Liver (tissue), 8 donors: ENCODE measurements at regions not wholly inside any gene's neighbourhood (a gene's known extent, or its start where the extent isn't known, plus 50 kb on each side); places are given as distances from the start of the nearest gene placed in this dataset.

Experiments
- DNase-seq: peaks from one replicate; pipeline ENCODE4 v3.0.0-alpha.2; 2017; ENCODE audit warnings: low spot score
- H3K27ac ChIP-seq, 2 donors: one replicate each; pipeline ENCODE4 v1.7.0; 2013; ENCODE audit warnings: inconsistent platforms in 2 of 2, low read length in 2 of 2, control low read depth in 1 of 2, low read depth in 1 of 2, mild to moderate bottlenecking in 1 of 2
- H3K27me3 ChIP-seq, 4 donors: one replicate each; pipeline versions ENCODE4 v1.6.1 to v1.7.0; 2013; ENCODE audit warnings: low read length in 3 of 4, inconsistent platforms in 1 of 4, mild to moderate bottlenecking in 1 of 4, moderate library complexity in 1 of 4; ENCODE audit not compliant: control insufficient read depth in 4 of 4, insufficient read depth in 4 of 4
- H3K36me3 ChIP-seq, 4 donors: one replicate each; pipeline versions ENCODE4 v1.6.1 to v1.7.0; 2013; ENCODE audit warnings: low read length in 3 of 4, mild to moderate bottlenecking in 3 of 4, low read depth in 1 of 4, moderate library complexity in 1 of 4; ENCODE audit not compliant: control insufficient read depth in 4 of 4, insufficient read depth in 3 of 4
- H3K4me1 ChIP-seq, 4 donors: one replicate each; pipeline versions ENCODE4 v1.6.1 to v1.7.0; 2013; ENCODE audit warnings: low read length in 3 of 4, mild to moderate bottlenecking in 3 of 4, moderate library complexity in 1 of 4; ENCODE audit not compliant: control insufficient read depth in 4 of 4, insufficient read depth in 4 of 4
- H3K4me3 ChIP-seq, 3 donors: one replicate each; pipeline versions ENCODE4 v1.6.1 to v1.7.0; 2013; ENCODE audit warnings: low read length in 3 of 3, control low read depth in 1 of 3, low read depth in 1 of 3, mild to moderate bottlenecking in 1 of 3
- H3K9ac ChIP-seq, 2 donors: one replicate each; pipeline ENCODE4 v1.7.0; 2013; ENCODE audit warnings: low read length in 2 of 2, mild to moderate bottlenecking in 2 of 2, moderate library complexity in 2 of 2, control low read depth in 1 of 2, low read depth in 1 of 2
- H3K9me3 ChIP-seq, 4 donors: one replicate each; pipeline versions ENCODE4 v1.6.1 to v1.7.0; 2013; ENCODE audit warnings: low read length in 3 of 4; ENCODE audit not compliant: control insufficient read depth in 4 of 4
- EGR1 ChIP-seq, 2 donors: IDR thresholded peaks; 2 replicates each; pipeline ENCODE4 v1.6.1; 2016 to 2018; ENCODE audit warnings: antibody characterized with exemption in 2 of 2, low read depth in 2 of 2
- FOXA1 ChIP-seq: IDR thresholded peaks from 2 replicates; pipeline ENCODE4 v1.6.1; 2016; ENCODE audit warnings: antibody characterized with exemption
- FOXA2 ChIP-seq: IDR thresholded peaks from 2 replicates; pipeline ENCODE4 v1.6.1; 2016; ENCODE audit warnings: antibody characterized with exemption
- GABPA ChIP-seq, 2 donors: IDR thresholded peaks in 1 of 2; conservative IDR thresholded peaks in 1 of 2; 2 replicates each; pipeline ENCODE4 v1.6.1; 2016; ENCODE audit warnings: antibody characterized with exemption in 2 of 2, mild to moderate bottlenecking in 1 of 2, moderate library complexity in 1 of 2
- HNF4A ChIP-seq, 2 donors: conservative IDR thresholded peaks; 2 replicates each; pipeline ENCODE4 v1.6.1; 2016; ENCODE audit warnings: antibody characterized with exemption in 2 of 2, mild to moderate bottlenecking in 2 of 2
- HNF4G ChIP-seq: IDR thresholded peaks from 2 replicates; pipeline ENCODE4 v1.6.1; 2016; ENCODE audit warnings: antibody characterized with exemption
- JUND ChIP-seq, 2 donors: IDR thresholded peaks; 2 replicates each; pipeline ENCODE4 v1.6.1; 2016; ENCODE audit warnings: antibody characterized with exemption in 2 of 2
- NR2F2 ChIP-seq: IDR thresholded peaks from 2 replicates; pipeline ENCODE4 v1.6.1; 2016; ENCODE audit warnings: antibody characterized with exemption
- RAD21 ChIP-seq, 2 donors: IDR thresholded peaks; 2 replicates each; pipeline ENCODE4 v1.6.1; 2016; ENCODE audit warnings: antibody characterized with exemption in 2 of 2, mild to moderate bottlenecking in 2 of 2
- RXRA ChIP-seq, 2 donors: IDR thresholded peaks; 2 replicates each; pipeline ENCODE4 v1.6.1; 2017 to 2018; ENCODE audit warnings: antibody characterized with exemption in 2 of 2, mild to moderate bottlenecking in 1 of 2
- SP1 ChIP-seq: IDR thresholded peaks from 2 replicates; pipeline ENCODE4 v1.6.1; 2018; ENCODE audit warnings: antibody characterized with exemption, mild to moderate bottlenecking
- TAF1 ChIP-seq: conservative IDR thresholded peaks from 2 replicates; pipeline ENCODE4 v1.6.1; 2016; ENCODE audit warnings: antibody characterized with exemption, mild to moderate bottlenecking
- WGBS: extraction: QIAGEN DNeasy Blood & Tissue Kit; methylation state at CpG from one replicate; pipeline ENCODE4 v1.1.7; 2013; 5-methylcytosine and 5-hydroxymethylcytosine counted together
- TF ChIP-seq, protein P1 (sequence below): IDR thresholded peaks from 2 replicates; pipeline ENCODE4 v1.6.1; 2016; ENCODE audit warnings: antibody characterized with exemption
- TF ChIP-seq, protein P2 (sequence below): fragments of 150-350 bp; IDR thresholded peaks from 2 replicates; pipeline ENCODE4 v1.5.1; 2017; ENCODE audit warnings: improper control_type of control experiment, low read depth, low read length; ENCODE audit not compliant: missing input control
- TF ChIP-seq, protein P3 (sequence below): IDR thresholded peaks from 2 replicates; pipeline ENCODE4 v1.6.1; 2016; ENCODE audit warnings: antibody characterized with exemption, mild to moderate bottlenecking
- donor health status: healthy.
- donor health status: healthy.
- donor health status: healthy.
- donor health status: healthy.
- donor health status: healthy.

DNA sequence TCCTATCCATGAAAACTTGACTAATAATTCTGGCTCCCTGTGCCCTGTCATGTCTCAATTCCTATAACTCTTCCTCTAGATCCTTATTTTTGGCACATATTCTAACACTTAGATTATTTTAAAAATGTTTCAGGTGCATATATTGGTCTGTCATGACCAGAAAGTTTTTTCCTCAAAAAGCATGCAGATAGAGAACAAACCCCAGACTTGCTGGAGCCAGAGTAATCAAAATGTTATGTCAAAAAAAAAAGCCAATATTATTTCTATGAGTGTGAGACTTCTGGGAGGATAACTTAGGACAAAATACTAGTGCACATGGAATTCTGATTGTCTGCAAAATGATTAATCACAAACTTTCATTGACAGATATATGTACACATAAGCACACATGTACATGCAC is 135.1 kb upstream of the MROH9 start:
- H3K27ac ChIP-seq = no peak overlapping the region
- no peak overlapping the region for H3K9ac ChIP-seq
- no peaks in the 10 kb centered on the region for H3K4me1 ChIP-seq
- H3K36me3 ChIP-seq = no peaks in the 10 kb centered on the region
- H3K9me3 ChIP-seq = no peaks in the 10 kb centered on the region
- TF ChIP-seq RAD21 (IDR thresholded peaks at IDR 0.05) (no peak), RXRA (IDR thresholded peaks at IDR 0.05) (no peak)
- DNase-seq = no peak
- H3K4me3 ChIP-seq = no peak overlapping the region
- peaks cover 0 to 4% (median 0%) of the 10 kb centered on the region in 4 donors for H3K27me3 ChIP-seq

DNA sequence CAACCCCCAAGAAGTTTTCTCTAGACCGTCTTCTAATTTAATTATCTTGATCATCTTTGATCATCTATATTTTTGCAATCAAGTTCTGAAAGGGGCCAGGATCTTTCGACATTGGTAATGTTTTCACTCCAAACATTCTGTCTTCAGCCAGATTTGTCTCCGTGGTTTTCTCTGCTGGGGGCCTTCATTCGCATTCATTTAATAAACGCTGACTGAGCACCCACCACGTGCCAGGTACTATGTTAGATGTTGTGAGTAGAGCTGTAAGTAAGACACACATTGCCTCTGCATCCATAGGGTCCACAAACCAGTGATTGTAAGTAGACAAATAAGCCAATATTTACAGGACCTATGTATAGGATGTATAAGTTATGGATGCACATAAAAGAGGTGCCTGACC is 134.5 kb upstream of the MROH9 start:
- Histone ChIP-seq H3K9me3 (no peaks in the 10 kb centered on the region), H3K36me3 (no peaks in the 10 kb centered on the region), H3K9ac (no peak overlapping the region), H3K27ac (no peak overlapping the region), H3K4me1 (no peaks in the 10 kb centered on the region), H3K27me3 (peaks cover 0 to 4% (median 0%) of the 10 kb centered on the region in 4 donors), H3K4me3 (no peak overlapping the region)
- TF ChIP-seq HNF4G (no peak), HNF4A (conservative IDR thresholded peaks at IDR 0.05) (no peak), EGR1 (IDR thresholded peaks at IDR 0.05; ENCODE audit: low read depth in 2 of 2) (no peak)
- WGBS = 64% methylated on average over 6 of the region's 6 CpGs
- DNase-seq = no peak

DNA sequence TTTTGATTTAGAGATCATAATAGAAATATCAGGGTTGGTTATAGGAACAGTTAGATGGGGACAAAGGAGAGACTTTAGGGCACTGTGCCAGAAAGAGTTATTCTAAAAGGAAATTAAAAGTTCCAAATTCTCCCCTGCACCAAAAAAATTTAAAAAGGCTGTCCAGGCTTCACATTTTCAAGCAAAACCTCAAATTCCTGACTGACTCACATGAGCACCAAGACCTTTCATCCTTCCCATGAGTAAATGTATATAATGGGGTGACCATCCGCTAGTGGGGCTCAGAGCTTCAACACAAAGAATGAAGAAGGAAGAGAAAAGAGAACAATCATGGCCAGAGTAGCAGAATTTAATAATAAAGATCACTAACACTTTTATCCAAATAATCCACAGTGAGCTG is 131.6 kb upstream of the MROH9 start:
- Histone ChIP-seq H3K27ac (no peak overlapping the region), H3K4me1 (no peaks in the 10 kb centered on the region), H3K9ac (no peak overlapping the region), H3K36me3 (no peaks in the 10 kb centered on the region), H3K27me3 (peaks cover 0 to 4% (median 0%) of the 10 kb centered on the region in 4 donors), H3K4me3 (no peak overlapping the region), H3K9me3 (no peaks in the 10 kb centered on the region)
- 95% methylated on average over 1 of the region's 1 CpG for WGBS
- DNase-seq = no peak
- TF ChIP-seq, protein P1, sequence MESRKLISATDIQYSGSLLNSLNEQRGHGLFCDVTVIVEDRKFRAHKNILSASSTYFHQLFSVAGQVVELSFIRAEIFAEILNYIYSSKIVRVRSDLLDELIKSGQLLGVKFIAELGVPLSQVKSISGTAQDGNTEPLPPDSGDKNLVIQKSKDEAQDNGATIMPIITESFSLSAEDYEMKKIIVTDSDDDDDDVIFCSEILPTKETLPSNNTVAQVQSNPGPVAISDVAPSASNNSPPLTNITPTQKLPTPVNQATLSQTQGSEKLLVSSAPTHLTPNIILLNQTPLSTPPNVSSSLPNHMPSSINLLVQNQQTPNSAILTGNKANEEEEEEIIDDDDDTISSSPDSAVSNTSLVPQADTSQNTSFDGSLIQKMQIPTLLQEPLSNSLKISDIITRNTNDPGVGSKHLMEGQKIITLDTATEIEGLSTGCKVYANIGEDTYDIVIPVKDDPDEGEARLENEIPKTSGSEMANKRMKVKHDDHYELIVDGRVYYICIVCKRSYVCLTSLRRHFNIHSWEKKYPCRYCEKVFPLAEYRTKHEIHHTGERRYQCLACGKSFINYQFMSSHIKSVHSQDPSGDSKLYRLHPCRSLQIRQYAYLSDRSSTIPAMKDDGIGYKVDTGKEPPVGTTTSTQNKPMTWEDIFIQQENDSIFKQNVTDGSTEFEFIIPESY = no peak
- TF ChIP-seq HNF4G = no peak
- no peak for TF ChIP-seq FOXA1
- TF ChIP-seq GABPA (IDR thresholded peaks at IDR 0.05 in 1 of 2, conservative IDR thresholded peaks at IDR 0.05 in 1 of 2) = no peak
- TF ChIP-seq FOXA2 = no peak
- TF ChIP-seq JUND (IDR thresholded peaks at IDR 0.05) = no peak
- no peak for TF ChIP-seq EGR1 (IDR thresholded peaks at IDR 0.05; ENCODE audit: low read depth in 2 of 2)
- TF ChIP-seq, protein P2, sequence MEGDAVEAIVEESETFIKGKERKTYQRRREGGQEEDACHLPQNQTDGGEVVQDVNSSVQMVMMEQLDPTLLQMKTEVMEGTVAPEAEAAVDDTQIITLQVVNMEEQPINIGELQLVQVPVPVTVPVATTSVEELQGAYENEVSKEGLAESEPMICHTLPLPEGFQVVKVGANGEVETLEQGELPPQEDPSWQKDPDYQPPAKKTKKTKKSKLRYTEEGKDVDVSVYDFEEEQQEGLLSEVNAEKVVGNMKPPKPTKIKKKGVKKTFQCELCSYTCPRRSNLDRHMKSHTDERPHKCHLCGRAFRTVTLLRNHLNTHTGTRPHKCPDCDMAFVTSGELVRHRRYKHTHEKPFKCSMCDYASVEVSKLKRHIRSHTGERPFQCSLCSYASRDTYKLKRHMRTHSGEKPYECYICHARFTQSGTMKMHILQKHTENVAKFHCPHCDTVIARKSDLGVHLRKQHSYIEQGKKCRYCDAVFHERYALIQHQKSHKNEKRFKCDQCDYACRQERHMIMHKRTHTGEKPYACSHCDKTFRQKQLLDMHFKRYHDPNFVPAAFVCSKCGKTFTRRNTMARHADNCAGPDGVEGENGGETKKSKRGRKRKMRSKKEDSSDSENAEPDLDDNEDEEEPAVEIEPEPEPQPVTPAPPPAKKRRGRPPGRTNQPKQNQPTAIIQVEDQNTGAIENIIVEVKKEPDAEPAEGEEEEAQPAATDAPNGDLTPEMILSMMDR = no peak
- TF ChIP-seq NR2F2 = no peak
- no peak for TF ChIP-seq TAF1
- TF ChIP-seq, protein P3, sequence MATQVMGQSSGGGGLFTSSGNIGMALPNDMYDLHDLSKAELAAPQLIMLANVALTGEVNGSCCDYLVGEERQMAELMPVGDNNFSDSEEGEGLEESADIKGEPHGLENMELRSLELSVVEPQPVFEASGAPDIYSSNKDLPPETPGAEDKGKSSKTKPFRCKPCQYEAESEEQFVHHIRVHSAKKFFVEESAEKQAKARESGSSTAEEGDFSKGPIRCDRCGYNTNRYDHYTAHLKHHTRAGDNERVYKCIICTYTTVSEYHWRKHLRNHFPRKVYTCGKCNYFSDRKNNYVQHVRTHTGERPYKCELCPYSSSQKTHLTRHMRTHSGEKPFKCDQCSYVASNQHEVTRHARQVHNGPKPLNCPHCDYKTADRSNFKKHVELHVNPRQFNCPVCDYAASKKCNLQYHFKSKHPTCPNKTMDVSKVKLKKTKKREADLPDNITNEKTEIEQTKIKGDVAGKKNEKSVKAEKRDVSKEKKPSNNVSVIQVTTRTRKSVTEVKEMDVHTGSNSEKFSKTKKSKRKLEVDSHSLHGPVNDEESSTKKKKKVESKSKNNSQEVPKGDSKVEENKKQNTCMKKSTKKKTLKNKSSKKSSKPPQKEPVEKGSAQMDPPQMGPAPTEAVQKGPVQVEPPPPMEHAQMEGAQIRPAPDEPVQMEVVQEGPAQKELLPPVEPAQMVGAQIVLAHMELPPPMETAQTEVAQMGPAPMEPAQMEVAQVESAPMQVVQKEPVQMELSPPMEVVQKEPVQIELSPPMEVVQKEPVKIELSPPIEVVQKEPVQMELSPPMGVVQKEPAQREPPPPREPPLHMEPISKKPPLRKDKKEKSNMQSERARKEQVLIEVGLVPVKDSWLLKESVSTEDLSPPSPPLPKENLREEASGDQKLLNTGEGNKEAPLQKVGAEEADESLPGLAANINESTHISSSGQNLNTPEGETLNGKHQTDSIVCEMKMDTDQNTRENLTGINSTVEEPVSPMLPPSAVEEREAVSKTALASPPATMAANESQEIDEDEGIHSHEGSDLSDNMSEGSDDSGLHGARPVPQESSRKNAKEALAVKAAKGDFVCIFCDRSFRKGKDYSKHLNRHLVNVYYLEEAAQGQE = no peak
- no peak for TF ChIP-seq SP1
- no peak for TF ChIP-seq RAD21 (IDR thresholded peaks at IDR 0.05)
- TF ChIP-seq HNF4A (conservative IDR thresholded peaks at IDR 0.05) = no peak
